NCI-H146 treated with DMSO at 0.1 percent for 48 hours (cell line): ENCODE measurements at regions not wholly inside any gene's neighbourhood (a gene's known extent, or its start where the extent isn't known, plus 50 kb on each side); places are given as distances from the start of the nearest gene placed in this dataset.

Experiments
- DNase-seq: peaks from one replicate; lab custom pipeline; 2025; ENCODE audit not compliant: unreplicated experiment; lab: John Stamatoyannopoulos, UW

- no peak for DNase-seq
These were observed 372.2 kb downstream of the ENC1 start for GRCh38 chr5:74268297-74268696.

GRCh38 chr5:74266836-74267235 is 373.7 kb downstream of the ENC1 start:
- DNase-seq = no peak

GRCh38 chr5:74266132-74266531 is 374.4 kb downstream of the ENC1 start:
- DNase-seq = no peak

GRCh38 chr5:74262544-74263207 is 377.9 kb downstream of the ENC1 start:
- no peak for DNase-seq

- no peak for DNase-seq
These were observed 378.7 kb downstream of the ENC1 start for GRCh38 chr5:74261866-74262265.

- DNase-seq = no peak
These were observed 379.1 kb downstream of the ENC1 start for GRCh38 chr5:74261421-74261820.

- DNase-seq = no peak
These were observed 381.0 kb downstream of the ENC1 start for GRCh38 chr5:74259572-74259971.

GRCh38 chr5:74258314-74258665 is 382.2 kb downstream of the ENC1 start:
- no peak for DNase-seq

GRCh38 chr5:74257645-74258313 is 382.7 kb downstream of the ENC1 start:
- DNase-seq = no peak

GRCh38 chr5:74257060-74257527 is 383.4 kb downstream of the ENC1 start:
- DNase-seq = no peak

- no peak for DNase-seq
These were observed 384.7 kb downstream of the ENC1 start for GRCh38 chr5:74255692-74256392.

GRCh38 chr5:74254257-74254656 is 386.3 kb downstream of the ENC1 start:
- no peak for DNase-seq

GRCh38 chr5:74252044-74252443 is 388.5 kb downstream of the ENC1 start:
- DNase-seq = no peak

- DNase-seq = no peak
These were observed 389.1 kb downstream of the ENC1 start for GRCh38 chr5:74251141-74252035.

GRCh38 chr5:74250304-74251102 is 390.0 kb downstream of the ENC1 start:
- no peak for DNase-seq

GRCh38 chr5:74248576-74248975 is 392.0 kb downstream of the ENC1 start:
- DNase-seq = no peak

GRCh38 chr5:74244406-74244805 is 396.1 kb downstream of the ENC1 start:
- no peak for DNase-seq

- no peak for DNase-seq
These were observed 396.9 kb downstream of the ENC1 start for GRCh38 chr5:74243634-74244033.

- no peak for DNase-seq
These were observed 398.0 kb downstream of the ENC1 start for GRCh38 chr5:74242516-74242915.

GRCh38 chr5:74241751-74242140 is 398.8 kb downstream of the ENC1 start:
- no peak for DNase-seq
